GM12878 (cell line): ENCODE measurements at regions not wholly inside any gene's neighbourhood (a gene's known extent, or its start where the extent isn't known, plus 50 kb on each side); places are given as distances from the start of the nearest gene placed in this dataset.

ENCODE experiments used
- ATAC-seq: fragments of 200-7000 bp; cut with Tn5 transposase; 3 replicates; pipeline ENCODE4 v1.9.1; 2020; ENCODE audit warnings: mild to moderate bottlenecking, moderate library complexity
- BruUV-seq: library from RNA; stranded (reverse); fragments of 400-500 nt; replicated peaks from 2 replicates; lab custom pipeline; 2021; lab: Mats Ljungman, UMichigan
- CTCF ChIA-PET: fragments of 300-600 bp; sonication (Branson Sonifier 250); formaldehyde crosslinking; extraction: SDS; loops from one replicate; lab custom pipeline; 2021; ENCODE audit warnings: inconsistent platforms; lab: Yijun Ruan, JAX
- POLR2A ChIA-PET: fragments of 350-600 bp; formaldehyde crosslinking; extraction: SDS; loops from one replicate; lab custom pipeline; 2021; ENCODE audit warnings: inconsistent platforms; lab: Charles Lee
- RAD21 ChIA-PET: fragments of 300-600 bp; sonication (Branson Sonifier 250); formaldehyde crosslinking; loops from one replicate; lab custom pipeline; 2023; ENCODE audit warnings: antibody characterized with exemption; ENCODE audit not compliant: unreplicated experiment; lab: Charles Lee
- SMC1A ChIA-PET: fragments of 300-600 bp; sonication (Branson Sonifier 250); formaldehyde crosslinking; loops from one replicate; lab custom pipeline; 2023; ENCODE audit not compliant: unreplicated experiment, uncharacterized antibody; lab: Charles Lee
- DNase-seq: peaks from one replicate; pipeline ENCODE4 v3.0.0-alpha.2; 2011; ENCODE audit warnings: low read depth, low spot score
- FAIRE-seq: peaks from 3 replicates; lab custom pipeline; 2011; peaks lifted over from hg19 to GRCh38; lab: Jason Lieb, UNC
- H2AFZ ChIP-seq: 2 replicates; pipeline ENCODE4 v1.6.0; 2011; ENCODE audit warnings: low read depth, low read length, control low read depth; ENCODE audit not compliant: control insufficient read depth
- H3K27ac ChIP-seq: 2 replicates; pipeline ENCODE4 v1.5.1; 2011; ENCODE audit warnings: control low read depth; ENCODE audit not compliant: control insufficient read depth, insufficient read depth
- H3K27me3 ChIP-seq, 2 experiments: replicated peaks in 1 of 2; 2 replicates each; pipeline versions ENCODE4 v1.6.0 to v1.6.1; 2011; ENCODE audit warnings: low read length in 1 of 2; ENCODE audit not compliant: control insufficient read depth in 2 of 2, insufficient read depth in 2 of 2
- H3K36me3 ChIP-seq, 2 experiments: 2 replicates each; pipeline ENCODE4 v1.5.1; 2011; ENCODE audit warnings: low read length in 1 of 2; ENCODE audit not compliant: control insufficient read depth in 2 of 2, insufficient read depth in 2 of 2
- H3K4me1 ChIP-seq: 2 replicates; pipeline ENCODE4 v1.6.1; 2011; ENCODE audit warnings: mild to moderate bottlenecking, low read length, moderate library complexity, mixed read lengths; ENCODE audit not compliant: control insufficient read depth, insufficient read depth
- H3K4me2 ChIP-seq: 2 replicates; pipeline ENCODE4 v1.6.0; 2011; ENCODE audit warnings: control low read depth; ENCODE audit not compliant: control insufficient read depth, insufficient read depth
- H3K4me3 ChIP-seq: fragments of 200-600 bp; sonication (generic); 2 replicates; pipeline ENCODE4 v1.5.1; 2016
- H3K79me2 ChIP-seq: 2 replicates; pipeline ENCODE4 v1.6.0; 2011; ENCODE audit warnings: low read length; ENCODE audit not compliant: control insufficient read depth, insufficient read depth
- H3K9ac ChIP-seq: 2 replicates; pipeline ENCODE4 v1.8.0; 2011; ENCODE audit warnings: low read length, control low read depth, mixed read lengths; ENCODE audit not compliant: control insufficient read depth, insufficient read depth
- H3K9me3 ChIP-seq: replicated peaks from 3 replicates; pipeline ENCODE4 v1.5.1; 2011; ENCODE audit warnings: mild to moderate bottlenecking, low read length; ENCODE audit not compliant: control insufficient read depth, insufficient read depth
- H4K20me1 ChIP-seq: 2 replicates; pipeline ENCODE4 v1.6.0; 2011; ENCODE audit not compliant: control insufficient read depth, insufficient read depth
- CBFB ChIP-seq: IDR thresholded peaks from 2 replicates; pipeline ENCODE4 v1.6.1; 2016; ENCODE audit warnings: antibody characterized with exemption, low read depth
- CBX3 ChIP-seq: fragments of 200-600 bp; sonication (generic); IDR thresholded peaks from 2 replicates; pipeline ENCODE4 v1.6.1; 2016; ENCODE audit warnings: low read depth, borderline replicate concordance
- CEBPB ChIP-seq, 2 experiments: fragments of 150-350 bp in 1 of 2; IDR thresholded peaks; 2 replicates each; pipeline ENCODE4 v1.6.1; 2012 to 2014; ENCODE audit warnings: low read depth in 2 of 2, low read length in 2 of 2, borderline replicate concordance in 1 of 2, inconsistent platforms in 1 of 2
- IRF4 ChIP-seq: IDR thresholded peaks from 2 replicates; pipeline ENCODE4 v1.6.1; 2011; ENCODE audit warnings: low read depth, low read length
- MEF2A ChIP-seq: IDR thresholded peaks from 2 replicates; pipeline ENCODE4 v1.6.1; 2011; ENCODE audit warnings: low read depth, mild to moderate bottlenecking, low read length, moderate library complexity; ENCODE audit not compliant: insufficient read depth
- MYC ChIP-seq: IDR thresholded peaks from 2 replicates; pipeline ENCODE4 v1.6.1; 2011; ENCODE audit warnings: mild to moderate bottlenecking, low read length, moderate library complexity, inconsistent platforms; ENCODE audit not compliant: insufficient read depth, insufficient replicate concordance, insufficient read length, severe bottlenecking
- NFIC ChIP-seq: IDR thresholded peaks from 2 replicates; pipeline ENCODE4 v1.6.1; 2012; ENCODE audit warnings: low read depth, mild to moderate bottlenecking, inconsistent platforms, low read length, moderate library complexity
- NFYA ChIP-seq: IDR thresholded peaks from 2 replicates; pipeline ENCODE4 v1.6.1; 2011; ENCODE audit warnings: low read depth, mild to moderate bottlenecking, low read length, improper control_type of control experiment, borderline replicate concordance
- NFYB ChIP-seq: IDR thresholded peaks from 2 replicates; pipeline ENCODE4 v1.6.1; 2011; ENCODE audit warnings: low read depth, mild to moderate bottlenecking, low read length, improper control_type of control experiment, moderate library complexity; ENCODE audit not compliant: insufficient read depth
- WGBS: methylation state at CpG from one replicate; pipeline ENCODE4 v1.1.6; 2016; ENCODE audit warnings: low lambda C conversion rate; ENCODE audit not compliant: insufficient replicate concordance, insufficient coverage; ENCODE audit errors: missing lambda C conversion rate; 5-methylcytosine and 5-hydroxymethylcytosine counted together
- in situ Hi-C: fragments of 300-500 bp; cut with MboI; formaldehyde crosslinking; loops from 9 replicates; pipeline ENCODE4 v1.14.3; 2018; ENCODE audit warnings: mixed read lengths
- intact Hi-C: fragments of 100-400 bp; cut with micrococcal nuclease; formaldehyde crosslinking; loops from one replicate; pipeline ENCODE4 v1.14.2; 2022; ENCODE audit not compliant: unreplicated experiment
- TF ChIP-seq, protein P1 (sequence below): IDR thresholded peaks from 2 replicates; pipeline ENCODE4 v1.6.1; 2011; ENCODE audit warnings: mild to moderate bottlenecking, low read depth, low read length, moderate library complexity; ENCODE audit not compliant: insufficient replicate concordance
- TF ChIP-seq, protein P2 (sequence below): IDR thresholded peaks from 2 replicates; pipeline ENCODE4 v1.6.1; 2012; ENCODE audit warnings: mild to moderate bottlenecking, low read depth, low read length
- TF ChIP-seq, protein P3 (sequence below): fragments of 450-650 bp; IDR thresholded peaks from 2 replicates; pipeline ENCODE4 v1.6.1; 2018; ENCODE audit warnings: borderline replicate concordance, mild to moderate bottlenecking; ENCODE audit not compliant: partially characterized antibody

DNA sequence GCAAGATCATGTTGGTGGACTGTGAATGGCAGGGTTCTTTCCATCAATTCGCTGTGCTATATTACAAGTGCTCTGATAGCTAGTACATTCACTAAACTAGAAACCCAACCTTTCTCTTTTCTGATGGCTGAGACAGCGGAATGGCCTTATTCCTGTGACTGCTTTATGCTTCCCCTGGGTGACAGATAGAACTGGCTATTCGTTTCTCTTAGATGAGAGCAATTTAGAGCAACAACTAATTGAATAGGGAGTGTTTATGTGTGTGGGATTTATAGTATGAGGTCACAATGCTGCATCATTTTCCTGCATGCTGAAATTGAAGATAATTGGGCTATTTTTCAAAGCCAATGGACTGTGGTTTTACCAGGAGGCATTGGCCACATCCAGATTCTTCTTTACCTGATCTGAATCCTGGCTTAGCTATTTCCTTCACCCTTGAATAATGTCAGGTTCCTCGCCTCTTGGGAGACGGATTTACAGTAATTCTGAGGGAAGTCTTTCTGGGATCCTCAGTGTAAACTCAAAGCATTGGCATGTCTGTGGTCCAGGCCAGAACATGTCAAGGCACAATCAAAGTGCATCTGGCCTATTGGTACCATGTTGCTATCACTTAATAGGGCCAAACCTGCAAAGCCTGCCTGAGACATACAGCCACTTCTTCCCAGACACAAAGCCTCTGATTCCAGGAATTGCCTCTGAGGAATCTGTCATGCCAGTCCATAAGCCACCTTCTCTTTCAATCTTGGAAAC lies 775.0 kb upstream of the API5 start:
- no TSS peak for BruUV-seq
- POLR2A ChIA-PET = no interaction called here
- Histone ChIP-seq H4K20me1 (no peaks in the 10 kb centered on the region), H3K4me1 (no peaks in the 10 kb centered on the region), H3K4me3 (no peak overlapping the region), H3K27me3 (no peaks in the 10 kb centered on the region), H3K27ac (no peak overlapping the region), H3K9ac (no peak overlapping the region), H3K9me3 (no peaks in the 10 kb centered on the region), H3K79me2 (no peaks in the 10 kb centered on the region), H3K4me2 (no peak overlapping the region), H3K36me3 (no peaks in the 10 kb centered on the region), H2AFZ (no peak overlapping the region)
- SMC1A ChIA-PET = no interaction called here
- TF ChIP-seq NFIC (no peak), CBX3 (no peak), NFYA (no peak), IRF4 (no peak), CBFB (no peak), NFYB (no peak), MEF2A (no peak), CEBPB (IDR thresholded peaks at IDR 0.05; ENCODE audit: borderline replicate concordance in 1 of 2, low read depth in 2 of 2, low read length in 2 of 2) (no peak), MYC (no peak)
- TF ChIP-seq, protein P1, sequence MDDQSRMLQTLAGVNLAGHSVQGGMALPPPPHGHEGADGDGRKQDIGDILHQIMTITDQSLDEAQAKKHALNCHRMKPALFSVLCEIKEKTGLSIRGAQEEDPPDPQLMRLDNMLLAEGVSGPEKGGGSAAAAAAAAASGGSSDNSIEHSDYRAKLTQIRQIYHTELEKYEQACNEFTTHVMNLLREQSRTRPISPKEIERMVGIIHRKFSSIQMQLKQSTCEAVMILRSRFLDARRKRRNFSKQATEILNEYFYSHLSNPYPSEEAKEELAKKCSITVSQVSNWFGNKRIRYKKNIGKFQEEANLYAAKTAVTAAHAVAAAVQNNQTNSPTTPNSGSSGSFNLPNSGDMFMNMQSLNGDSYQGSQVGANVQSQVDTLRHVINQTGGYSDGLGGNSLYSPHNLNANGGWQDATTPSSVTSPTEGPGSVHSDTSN = no peak
- TF ChIP-seq, protein P2, sequence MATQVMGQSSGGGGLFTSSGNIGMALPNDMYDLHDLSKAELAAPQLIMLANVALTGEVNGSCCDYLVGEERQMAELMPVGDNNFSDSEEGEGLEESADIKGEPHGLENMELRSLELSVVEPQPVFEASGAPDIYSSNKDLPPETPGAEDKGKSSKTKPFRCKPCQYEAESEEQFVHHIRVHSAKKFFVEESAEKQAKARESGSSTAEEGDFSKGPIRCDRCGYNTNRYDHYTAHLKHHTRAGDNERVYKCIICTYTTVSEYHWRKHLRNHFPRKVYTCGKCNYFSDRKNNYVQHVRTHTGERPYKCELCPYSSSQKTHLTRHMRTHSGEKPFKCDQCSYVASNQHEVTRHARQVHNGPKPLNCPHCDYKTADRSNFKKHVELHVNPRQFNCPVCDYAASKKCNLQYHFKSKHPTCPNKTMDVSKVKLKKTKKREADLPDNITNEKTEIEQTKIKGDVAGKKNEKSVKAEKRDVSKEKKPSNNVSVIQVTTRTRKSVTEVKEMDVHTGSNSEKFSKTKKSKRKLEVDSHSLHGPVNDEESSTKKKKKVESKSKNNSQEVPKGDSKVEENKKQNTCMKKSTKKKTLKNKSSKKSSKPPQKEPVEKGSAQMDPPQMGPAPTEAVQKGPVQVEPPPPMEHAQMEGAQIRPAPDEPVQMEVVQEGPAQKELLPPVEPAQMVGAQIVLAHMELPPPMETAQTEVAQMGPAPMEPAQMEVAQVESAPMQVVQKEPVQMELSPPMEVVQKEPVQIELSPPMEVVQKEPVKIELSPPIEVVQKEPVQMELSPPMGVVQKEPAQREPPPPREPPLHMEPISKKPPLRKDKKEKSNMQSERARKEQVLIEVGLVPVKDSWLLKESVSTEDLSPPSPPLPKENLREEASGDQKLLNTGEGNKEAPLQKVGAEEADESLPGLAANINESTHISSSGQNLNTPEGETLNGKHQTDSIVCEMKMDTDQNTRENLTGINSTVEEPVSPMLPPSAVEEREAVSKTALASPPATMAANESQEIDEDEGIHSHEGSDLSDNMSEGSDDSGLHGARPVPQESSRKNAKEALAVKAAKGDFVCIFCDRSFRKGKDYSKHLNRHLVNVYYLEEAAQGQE = no peak
- TF ChIP-seq, protein P3, sequence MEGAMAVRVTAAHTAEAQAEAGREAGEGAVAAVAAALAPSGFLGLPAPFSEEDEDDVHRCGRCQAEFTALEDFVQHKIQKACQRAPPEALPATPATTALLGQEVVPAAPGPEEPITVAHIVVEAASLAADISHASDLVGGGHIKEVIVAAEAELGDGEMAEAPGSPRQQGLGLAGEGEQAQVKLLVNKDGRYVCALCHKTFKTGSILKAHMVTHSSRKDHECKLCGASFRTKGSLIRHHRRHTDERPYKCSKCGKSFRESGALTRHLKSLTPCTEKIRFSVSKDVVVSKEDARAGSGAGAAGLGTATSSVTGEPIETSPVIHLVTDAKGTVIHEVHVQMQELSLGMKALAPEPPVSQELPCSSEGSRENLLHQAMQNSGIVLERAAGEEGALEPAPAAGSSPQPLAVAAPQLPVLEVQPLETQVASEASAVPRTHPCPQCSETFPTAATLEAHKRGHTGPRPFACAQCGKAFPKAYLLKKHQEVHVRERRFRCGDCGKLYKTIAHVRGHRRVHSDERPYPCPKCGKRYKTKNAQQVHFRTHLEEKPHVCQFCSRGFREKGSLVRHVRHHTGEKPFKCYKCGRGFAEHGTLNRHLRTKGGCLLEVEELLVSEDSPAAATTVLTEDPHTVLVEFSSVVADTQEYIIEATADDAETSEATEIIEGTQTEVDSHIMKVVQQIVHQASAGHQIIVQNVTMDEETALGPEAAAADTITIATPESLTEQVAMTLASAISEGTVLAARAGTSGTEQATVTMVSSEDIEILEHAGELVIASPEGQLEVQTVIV = no peak
- 7% methylated on average over 5 of the region's 5 CpGs for WGBS
- in situ Hi-C loops (no loop called here), intact Hi-C loops (no loop called here)
- no peak for FAIRE-seq
- CTCF ChIA-PET = interaction anchor here (1.4 kb wide), 1 partner anchor 12 kb away, joined by 8 read pairs; no protein-coding TSS in a partner anchor
- RAD21 ChIA-PET = interaction anchor here (1.6 kb wide), 1 partner anchor 12 kb away, joined by 8 read pairs; no protein-coding TSS in a partner anchor
- no peak for DNase-seq
- ATAC-seq = no peak
